Endothelial cell of umbilical vein (primary cell): ENCODE measurements at regions not wholly inside any gene's neighbourhood (a gene's known extent, or its start where the extent isn't known, plus 50 kb on each side); places are given as distances from the start of the nearest gene placed in this dataset.

Experiments used
- BruUV-seq: library from RNA; stranded (reverse); fragments of 400-500 nt; replicated peaks from 2 replicates; lab custom pipeline; 2021; lab: Mats Ljungman, UMichigan
- CTCF ChIA-PET: fragments of 300-600, 350-600 bp; sonication (Branson Sonifier 250); formaldehyde crosslinking; loops from one replicate; lab custom pipeline; 2021; ENCODE audit warnings: antibody characterized with exemption, inconsistent platforms; lab: Charles Lee
- POLR2A ChIA-PET: fragments of 300-600, 350-600 bp; sonication (Branson Sonifier 250); formaldehyde crosslinking; loops from one replicate; lab custom pipeline; 2021; ENCODE audit warnings: antibody characterized with exemption, inconsistent platforms; lab: Charles Lee
- DNase-seq: peaks from one replicate; pipeline ENCODE4 v3.0.0-alpha.2; 2011; ENCODE audit warnings: low read depth, low spot score
- FAIRE-seq: peaks from 2 replicates; lab custom pipeline; 2011; peaks lifted over from hg19 to GRCh38; lab: Jason Lieb, UNC
- H2AFZ ChIP-seq: 2 replicates; pipeline ENCODE4 v1.6.0; 2012; ENCODE audit warnings: low read depth, low read length, control low read depth, inconsistent platforms
- H3K27ac ChIP-seq: 2 replicates; pipeline ENCODE4 v1.5.1; 2011; ENCODE audit warnings: low read depth, mild to moderate bottlenecking, control low read depth, low read length, moderate library complexity; ENCODE audit not compliant: insufficient read depth
- H3K27me3 ChIP-seq, 2 experiments: 2 replicates each; pipeline versions ENCODE4 v1.6.0 to v1.6.1; 2011; ENCODE audit warnings: low read length in 2 of 2, mixed read lengths in 1 of 2; ENCODE audit not compliant: control insufficient read depth in 2 of 2, insufficient read depth in 2 of 2
- H3K36me3 ChIP-seq, 2 experiments: 2 replicates in 1 of 2; 3 replicates in 1 of 2; pipeline ENCODE4 v1.5.1; 2011; ENCODE audit warnings: low read length in 2 of 2, mild to moderate bottlenecking in 1 of 2, moderate library complexity in 1 of 2; ENCODE audit not compliant: control insufficient read depth in 2 of 2, insufficient read depth in 2 of 2; ENCODE audit errors: extremely low read depth in 1 of 2
- H3K4me1 ChIP-seq: 3 replicates; pipeline ENCODE4 v1.5.1; 2011; ENCODE audit warnings: mild to moderate bottlenecking, low read length; ENCODE audit not compliant: control insufficient read depth, insufficient read depth; ENCODE audit errors: extremely low read depth
- H3K4me2 ChIP-seq: 2 replicates; pipeline ENCODE4 v1.6.1; 2011; ENCODE audit warnings: low read length, control low read depth, mixed read lengths; ENCODE audit not compliant: insufficient read depth
- H3K4me3 ChIP-seq, 3 experiments: fragments of 200-600 bp in 1 of 3; sonication (generic), shearing (Covaris generic) in 1 of 3; replicated peaks in 1 of 3; 2 replicates each; pipeline ENCODE4 v1.5.1; 2011 to 2016; ENCODE audit warnings: control low read depth in 3 of 3, low read length in 3 of 3, mild to moderate bottlenecking in 2 of 3, inconsistent platforms in 1 of 3, low read depth in 1 of 3, moderate library complexity in 1 of 3; ENCODE audit not compliant: insufficient read depth in 1 of 3
- H3K79me2 ChIP-seq: 2 replicates; pipeline ENCODE4 v1.6.0; 2012; ENCODE audit warnings: low read length, inconsistent platforms; ENCODE audit not compliant: control insufficient read depth, insufficient read depth
- H3K9ac ChIP-seq: replicated peaks from 2 replicates; pipeline ENCODE3; 2011; ENCODE audit warnings: low read length, control low read depth; ENCODE audit not compliant: insufficient read depth; ENCODE audit errors: extremely low read depth
- H3K9me1 ChIP-seq: replicated peaks from 3 replicates; pipeline ENCODE4 v1.6.0; 2011; ENCODE audit warnings: mild to moderate bottlenecking, low read length; ENCODE audit not compliant: control insufficient read depth, insufficient read depth; ENCODE audit errors: extremely low read depth
- H3K9me3 ChIP-seq: replicated peaks from 2 replicates; pipeline ENCODE4 v1.5.1; 2012; ENCODE audit warnings: low read length, inconsistent platforms; ENCODE audit not compliant: control insufficient read depth, insufficient read depth
- H4K20me1 ChIP-seq: replicated peaks from 2 replicates; pipeline ENCODE3; 2011; ENCODE audit warnings: mild to moderate bottlenecking, low read length; ENCODE audit not compliant: control insufficient read depth, insufficient read depth; ENCODE audit errors: extremely low read depth
- CTCF ChIP-seq, 2 donors: IDR thresholded peaks; 1 replicate in 1 of 2; 2 replicates in 1 of 2; pipeline ENCODE4 v1.5.1; 2011; ENCODE audit warnings: low read length in 2 of 2, mild to moderate bottlenecking in 2 of 2, moderate library complexity in 2 of 2, control low read depth in 1 of 2, inconsistent platforms in 1 of 2, low read depth in 1 of 2; ENCODE audit not compliant: insufficient read depth in 1 of 2; ENCODE audit errors: extremely low read depth in 1 of 2
- EZH2 ChIP-seq: IDR thresholded peaks from 2 replicates; pipeline ENCODE4 v1.6.1; 2012; ENCODE audit warnings: borderline replicate concordance, low read depth, mild to moderate bottlenecking, moderate library complexity, low read length, inconsistent platforms; ENCODE audit not compliant: severe bottlenecking
- FOS ChIP-seq: IDR thresholded peaks from 2 replicates; pipeline ENCODE4 v1.6.1; 2011; ENCODE audit warnings: mild to moderate bottlenecking, low read length, moderate library complexity, borderline replicate concordance; ENCODE audit not compliant: insufficient read depth
- GATA2 ChIP-seq: IDR thresholded peaks from 2 replicates; pipeline ENCODE4 v1.7.0; 2011; ENCODE audit warnings: low read depth, mild to moderate bottlenecking, moderate library complexity, mixed read lengths, low read length; ENCODE audit not compliant: insufficient read length, insufficient read depth
- JUN ChIP-seq: IDR thresholded peaks from 2 replicates; pipeline ENCODE4 v1.6.1; 2011; ENCODE audit warnings: borderline replicate concordance, low read depth; ENCODE audit not compliant: insufficient read length, insufficient read depth
- MYC ChIP-seq: IDR thresholded peaks from one replicate; pipeline ENCODE4 v1.6.1; 2011; ENCODE audit warnings: mild to moderate bottlenecking, low read depth, low read length
- POLR2A ChIP-seq: IDR thresholded peaks from 2 replicates; pipeline ENCODE4 v1.6.1; 2012; ENCODE audit warnings: low read depth, mild to moderate bottlenecking, control low read depth, low read length
- POLR2AphosphoS5 ChIP-seq: IDR thresholded peaks from 2 replicates; pipeline ENCODE4 v1.6.1; 2012; ENCODE audit warnings: low read depth, mild to moderate bottlenecking, control low read depth, low read length, moderate library complexity; ENCODE audit not compliant: insufficient read depth
- dilution Hi-C: fragments of 300-500 bp; cut with MboI; formaldehyde crosslinking; loops from one replicate; pipeline ENCODE4 v1.15.0; 2019; ENCODE audit warnings: low sequenced_read_pairs; ENCODE audit not compliant: extremely low pct_ligation_motif_present
- intact Hi-C: fragments of 100-400 bp; cut with micrococcal nuclease; formaldehyde crosslinking; loops from one replicate; pipeline ENCODE4 v1.10.0; 2022
- TF ChIP-seq, protein P1 (sequence below): IDR thresholded peaks from 2 replicates; pipeline ENCODE4 v1.6.1; 2011; ENCODE audit not compliant: insufficient read depth, insufficient read length

- Histone ChIP-seq H3K9me1 (no peaks in the 10 kb centered on the region), H3K36me3 (no peaks in the 10 kb centered on the region), H3K9me3 (no peaks in the 10 kb centered on the region), H3K9ac (no peak overlapping the region), H3K4me2 (no peak overlapping the region), H4K20me1 (no peaks in the 10 kb centered on the region), H3K4me1 (no peaks in the 10 kb centered on the region), H3K4me3 (no peak overlapping the region), H3K79me2 (no peaks in the 10 kb centered on the region), H2AFZ (no peak overlapping the region), H3K27me3 (no peaks in the 10 kb centered on the region), H3K27ac (no peak overlapping the region)
- BruUV-seq, result no TSS peak
- intact Hi-C loops (no loop called here), dilution Hi-C loops (no loop called here)
- TF ChIP-seq POLR2A (no peak), POLR2AphosphoS5 (no peak), MYC (no peak), CTCF (IDR thresholded peaks at IDR 0.05; ENCODE audit: extremely low read depth in 1 of 2, insufficient read depth in 1 of 2, low read depth in 1 of 2, low read length in 2 of 2) (no peak), GATA2 (no peak), FOS (no peak), EZH2 (no peak), JUN (no peak)
- TF ChIP-seq, protein P1, sequence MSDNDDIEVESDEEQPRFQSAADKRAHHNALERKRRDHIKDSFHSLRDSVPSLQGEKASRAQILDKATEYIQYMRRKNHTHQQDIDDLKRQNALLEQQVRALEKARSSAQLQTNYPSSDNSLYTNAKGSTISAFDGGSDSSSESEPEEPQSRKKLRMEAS, result no peak
- ChIA-PET CTCF (no interaction called here), POLR2A (no interaction called here)
- FAIRE-seq, result no peak
- DNase-seq, result no peak
Observed at GRCh38 chrX:137999071-137999470, 433.1 kb downstream of the ZIC3 start.
